LHCN-M2 (cell line): ENCODE measurements at regions not wholly inside any gene's neighbourhood (a gene's known extent, or its start where the extent isn't known, plus 50 kb on each side); places are given as distances from the start of the nearest gene placed in this dataset.

Source experiments
- DNase-seq: peaks from one replicate; pipeline ENCODE4 v3.0.0-alpha.2; 2012; ENCODE audit warnings: low read depth

DNA sequence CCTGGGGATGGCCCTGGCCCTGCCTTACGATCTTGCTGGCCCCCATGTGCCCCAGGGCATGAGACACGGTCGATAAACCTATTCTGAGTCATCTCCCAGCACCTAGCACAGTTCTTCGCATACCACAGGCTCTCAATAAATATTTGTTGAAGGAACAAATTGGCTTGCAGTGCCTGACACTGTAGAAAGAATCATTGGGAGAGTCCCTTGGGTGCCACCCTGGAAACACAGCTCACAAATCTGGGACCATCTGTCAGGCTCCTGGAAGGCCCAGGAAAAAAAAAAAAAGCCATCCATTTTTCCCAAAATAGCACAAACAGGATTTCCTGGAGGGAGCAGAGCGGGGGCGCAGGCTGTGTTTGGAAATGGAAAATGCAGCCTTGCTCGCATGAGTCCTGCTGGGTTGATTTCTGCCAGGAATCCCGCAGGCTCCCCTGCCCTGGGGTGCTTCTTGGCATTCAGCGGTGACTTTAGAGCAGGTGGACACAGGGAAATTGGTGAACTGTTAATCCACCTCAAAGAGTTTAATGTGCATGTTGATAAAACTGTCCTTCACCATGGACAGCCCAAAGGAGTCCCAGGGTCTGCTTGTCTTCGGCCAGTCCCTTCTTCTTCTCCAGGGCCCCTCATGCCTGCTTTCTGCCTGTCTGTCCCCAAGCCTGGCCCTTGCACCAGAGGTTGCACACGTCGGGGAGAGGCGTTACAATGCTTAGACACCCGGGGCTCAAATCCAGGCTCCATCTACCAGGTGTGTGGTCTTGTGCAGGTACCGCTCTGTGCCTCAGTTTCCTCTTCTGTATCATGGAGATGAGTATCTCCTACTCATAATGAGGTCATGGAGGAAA lies 106.1 kb upstream of the RFLNA start:
- peak; percentile 0 for DNase-seq

DNA sequence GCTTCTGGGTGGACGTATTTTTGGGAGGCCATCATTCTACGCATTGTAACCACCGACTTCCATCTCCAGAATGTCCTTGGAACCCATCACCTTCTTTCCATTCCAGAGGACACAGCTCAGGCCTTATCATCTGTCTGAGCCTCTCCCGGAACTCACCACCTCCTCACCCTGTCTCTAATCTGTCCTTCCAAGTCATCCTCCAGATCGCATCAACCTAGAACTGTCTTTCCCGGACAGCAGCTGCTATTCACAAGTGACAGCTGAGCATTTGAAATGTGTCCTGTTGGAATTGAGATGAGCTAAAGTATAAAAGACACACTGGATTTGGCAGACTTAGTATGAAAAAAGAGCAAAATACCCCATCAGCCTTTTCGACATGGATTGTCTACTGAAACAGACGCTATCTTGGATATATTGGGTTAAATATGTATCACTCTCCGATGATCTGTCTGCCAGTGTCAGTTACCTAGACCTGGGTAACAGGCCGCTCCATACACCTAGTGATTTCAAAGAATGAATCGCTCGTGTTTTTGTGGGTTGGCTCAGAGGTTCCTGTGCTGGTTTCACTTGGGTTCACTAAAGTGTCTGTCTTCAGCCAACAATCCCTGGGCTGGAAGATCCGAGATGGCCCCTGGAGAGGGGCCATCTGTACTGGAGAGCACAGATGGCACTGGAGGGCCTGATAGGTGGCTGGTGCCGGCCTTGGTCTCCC lies 104.4 kb upstream of the RFLNA start:
- no peak for DNase-seq

DNA sequence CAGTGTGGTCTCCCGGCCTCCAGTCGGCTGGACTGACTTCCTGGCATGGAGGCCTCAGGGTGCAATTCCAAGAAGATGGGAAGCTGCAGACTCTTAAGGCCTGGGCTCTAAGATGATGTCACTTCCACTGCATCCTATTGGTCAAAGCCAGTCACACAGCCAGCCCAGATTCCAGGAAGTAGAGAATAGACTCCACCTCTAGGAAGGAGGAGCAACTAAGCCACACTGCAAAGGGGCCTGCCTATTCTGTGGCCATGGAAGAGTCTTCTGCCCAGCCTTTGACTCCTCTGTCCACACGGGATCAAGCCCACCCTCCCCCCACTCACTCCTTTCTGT lies 103.9 kb upstream of the RFLNA start:
- peak; percentile 25 for DNase-seq

DNA sequence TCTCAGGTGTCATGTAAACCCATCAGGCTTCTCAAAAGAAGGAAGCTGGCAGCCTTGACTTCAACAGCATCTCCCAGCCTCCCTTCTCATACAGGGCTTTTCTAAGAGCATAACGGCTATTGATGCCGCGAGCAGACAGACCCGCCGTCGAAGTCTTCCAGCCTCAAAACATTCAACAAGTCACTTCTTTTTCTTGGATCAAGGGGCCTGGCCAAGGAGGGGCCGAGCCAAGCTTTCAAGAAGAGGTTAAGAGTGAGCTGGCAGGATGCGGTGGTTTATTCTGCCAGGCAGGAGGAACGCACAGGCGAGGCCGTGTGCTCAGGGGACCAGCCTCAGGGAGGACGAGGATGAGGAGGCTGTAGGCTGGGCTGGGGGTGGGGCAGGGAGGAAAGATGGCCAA lies 102.9 kb upstream of the RFLNA start:
- no peak for DNase-seq

DNA sequence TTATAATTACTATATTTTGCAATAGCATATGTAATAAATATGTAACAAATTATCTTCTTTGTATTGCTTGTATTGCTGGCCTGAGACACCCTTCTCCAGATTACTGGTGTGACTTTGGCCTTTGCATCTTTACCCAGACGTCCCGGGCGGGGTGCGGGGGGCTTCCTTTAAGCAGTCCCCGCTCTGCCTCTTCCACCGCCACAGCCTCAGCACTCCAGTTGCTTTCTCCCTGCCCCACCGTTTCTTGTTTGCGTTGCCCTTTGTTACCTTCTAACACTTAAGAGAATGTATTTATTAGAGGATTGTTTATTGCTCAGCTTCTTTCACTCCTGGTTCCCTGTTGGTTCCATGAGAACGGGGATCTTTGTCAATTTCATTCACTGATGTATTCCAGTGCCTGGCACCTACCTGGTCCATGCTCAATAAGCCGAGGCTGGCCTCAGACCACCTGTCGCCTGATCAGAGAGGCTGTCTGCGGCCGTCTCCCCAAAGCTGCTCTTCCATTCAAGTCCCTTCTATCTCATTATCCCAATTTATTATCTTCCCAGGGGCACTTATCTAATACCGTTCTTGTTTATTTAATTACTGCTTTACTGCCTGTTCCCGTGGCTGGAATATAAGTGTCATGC lies 100.5 kb upstream of the RFLNA start:
- DNase-seq = no peak

DNA sequence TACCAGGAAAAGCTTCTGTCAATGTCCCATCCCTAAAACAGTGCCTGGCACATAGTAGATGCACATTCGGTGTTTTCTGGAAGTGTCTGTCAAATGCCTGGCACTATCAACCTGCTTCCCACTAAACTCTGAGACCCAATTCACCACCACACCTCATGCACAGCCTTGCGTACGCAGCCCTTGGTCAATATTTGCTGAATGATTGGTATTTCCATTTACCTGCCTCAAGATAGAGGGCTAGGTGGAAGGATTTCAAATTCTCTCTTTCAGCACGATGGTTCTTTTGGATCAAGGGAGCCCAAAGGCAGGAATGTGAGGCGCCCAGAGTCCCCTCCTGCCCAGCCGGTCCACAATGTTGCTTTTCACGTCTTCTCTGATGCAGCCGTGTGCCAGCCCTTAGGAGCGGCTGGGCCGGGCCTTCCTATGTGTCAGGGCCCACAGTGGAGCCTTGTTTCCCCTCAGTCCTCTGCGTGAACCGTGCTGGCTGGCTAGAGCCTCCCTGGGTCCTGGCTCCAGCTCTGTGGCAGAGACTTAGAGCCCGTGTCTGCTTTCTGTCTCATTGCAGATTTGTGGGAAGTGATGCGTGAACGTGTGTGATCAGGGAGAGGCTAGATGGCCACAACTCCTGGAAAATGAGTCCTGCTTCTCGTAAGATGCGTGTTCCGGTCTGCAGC lies 99.9 kb upstream of the RFLNA start:
- no peak for DNase-seq

DNA sequence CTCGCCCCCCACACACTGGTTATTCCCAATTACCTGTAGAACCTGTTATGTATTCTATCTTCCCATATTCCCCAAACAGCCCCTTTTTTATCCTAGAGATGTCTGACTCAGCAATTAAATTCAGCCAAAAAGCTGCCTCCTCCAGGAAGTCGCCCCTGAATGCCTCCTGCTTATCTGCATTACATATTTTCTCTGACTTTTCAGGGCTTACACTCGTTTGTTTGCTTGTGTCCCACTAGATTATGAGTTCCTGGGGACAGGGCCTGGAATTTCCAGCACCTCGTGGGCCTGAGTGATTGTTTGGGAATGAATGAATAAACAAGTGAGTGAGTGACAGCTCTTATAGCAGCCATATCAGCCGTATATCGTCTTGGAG lies 99.3 kb upstream of the RFLNA start:
- DNase-seq = no peak

DNA sequence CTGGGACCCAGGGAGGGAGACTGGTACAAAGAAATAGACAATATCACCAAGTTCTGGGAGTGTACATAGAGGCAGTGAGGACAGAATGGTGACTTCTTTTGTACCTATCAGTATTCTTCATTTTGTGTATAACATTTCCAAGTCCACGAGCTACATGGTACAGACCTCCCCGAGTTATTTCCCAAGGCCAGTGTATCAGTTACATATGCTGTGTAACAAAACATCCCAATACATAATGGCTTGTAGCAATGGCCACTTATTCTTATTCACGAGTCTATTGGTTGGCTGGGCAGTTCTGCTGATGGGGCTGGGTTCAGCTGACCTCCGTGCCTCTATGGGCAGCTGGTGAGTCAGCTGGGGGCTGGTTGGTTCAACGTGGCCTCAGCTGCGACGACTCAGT lies 98.7 kb upstream of the RFLNA start:
- no peak for DNase-seq

DNA sequence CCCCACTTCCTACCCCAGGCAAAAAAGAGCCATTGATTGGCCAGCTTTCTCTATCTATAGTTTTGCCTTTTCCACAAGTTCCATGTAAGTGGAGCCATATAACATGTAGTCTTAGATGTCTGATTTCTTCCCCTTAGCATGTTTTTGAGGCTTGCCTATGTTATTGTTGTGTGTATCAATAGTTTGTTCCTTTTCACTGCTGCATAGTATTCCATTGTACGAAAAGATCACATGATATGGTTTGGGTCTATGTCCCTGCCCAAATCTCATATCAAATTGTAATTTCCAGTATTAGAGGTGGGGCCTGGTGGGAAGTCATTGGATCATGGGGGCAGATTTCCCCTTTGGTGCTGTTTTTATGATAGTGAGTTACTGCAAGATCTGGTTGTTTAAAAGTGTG lies 93.6 kb upstream of the RFLNA start:
- no peak for DNase-seq

DNA sequence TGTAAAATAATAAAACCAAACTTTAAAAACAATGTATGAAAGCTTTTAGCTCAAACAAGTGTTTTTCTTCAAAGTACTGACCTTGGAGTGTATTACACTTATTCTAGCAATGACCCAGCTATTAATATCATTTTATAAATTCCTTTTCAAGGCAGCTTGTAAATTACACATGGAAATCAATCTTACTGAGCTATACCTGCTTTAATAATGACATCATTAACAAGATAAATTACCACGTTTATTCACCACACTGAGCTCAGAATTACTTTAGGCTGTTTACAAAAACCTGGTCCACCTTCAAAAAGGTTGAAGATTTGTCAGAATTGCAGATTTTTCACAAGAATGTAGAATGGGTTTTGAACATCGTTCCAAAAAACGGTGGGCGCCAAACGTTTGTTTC lies 91.7 kb upstream of the RFLNA start:
- no peak for DNase-seq

DNA sequence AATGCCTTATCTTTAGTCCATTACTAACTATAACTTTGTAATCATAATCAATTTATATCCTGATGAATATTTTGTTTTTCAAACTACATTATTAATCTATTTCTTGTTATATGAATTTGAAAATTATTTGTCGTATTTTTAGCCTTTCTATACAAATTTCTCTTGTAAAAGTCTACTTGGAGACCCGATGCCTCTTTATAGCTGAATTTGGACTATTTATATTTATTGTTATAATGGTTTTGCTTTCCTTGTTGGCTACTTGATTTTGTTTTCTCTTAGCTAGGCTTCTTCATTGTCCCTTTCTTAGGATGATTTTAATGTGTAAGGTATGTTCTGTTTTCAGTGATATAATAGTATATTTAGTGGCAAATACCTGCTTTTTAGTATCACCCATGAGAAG lies 89.5 kb upstream of the RFLNA start:
- DNase-seq = no peak

DNA sequence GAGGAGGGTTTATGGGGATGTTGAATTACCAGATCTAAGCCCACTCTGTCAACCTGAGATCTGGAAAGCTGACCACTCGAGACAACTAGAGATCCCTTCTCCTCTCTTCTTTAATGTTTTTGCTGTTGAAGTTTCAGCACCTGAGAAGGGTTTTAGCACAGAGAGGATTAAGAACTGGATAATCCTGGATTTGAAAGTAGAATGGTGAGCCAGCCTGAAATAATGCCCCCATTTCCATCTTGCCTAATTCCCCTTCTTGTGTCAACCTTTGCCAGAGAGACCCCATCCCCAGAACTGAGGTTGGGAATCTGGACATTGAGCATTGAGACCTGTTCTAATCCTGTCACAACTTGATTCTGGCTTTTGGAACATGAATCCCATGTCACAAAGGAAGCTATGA lies 87.8 kb upstream of the RFLNA start:
- no peak for DNase-seq

DNA sequence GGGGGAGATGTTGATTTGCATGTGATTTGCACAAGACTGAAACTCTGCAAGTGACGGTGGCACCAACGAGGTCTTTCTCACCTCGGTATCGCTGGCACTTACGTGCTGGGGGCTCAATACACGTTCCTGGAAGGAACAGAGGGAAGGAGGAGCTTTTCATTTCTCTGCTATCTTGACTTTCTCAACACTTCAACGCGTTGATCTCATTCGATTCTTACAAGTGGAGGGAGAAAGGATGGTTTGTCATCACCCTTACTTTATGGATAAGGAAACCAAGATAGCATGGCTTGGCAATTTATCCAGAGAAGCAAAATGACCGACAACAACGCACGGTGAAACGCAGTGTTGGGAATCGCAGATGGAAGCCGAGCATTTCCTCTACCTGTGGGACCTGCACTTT lies 87.3 kb upstream of the RFLNA start:
- no peak for DNase-seq

DNA sequence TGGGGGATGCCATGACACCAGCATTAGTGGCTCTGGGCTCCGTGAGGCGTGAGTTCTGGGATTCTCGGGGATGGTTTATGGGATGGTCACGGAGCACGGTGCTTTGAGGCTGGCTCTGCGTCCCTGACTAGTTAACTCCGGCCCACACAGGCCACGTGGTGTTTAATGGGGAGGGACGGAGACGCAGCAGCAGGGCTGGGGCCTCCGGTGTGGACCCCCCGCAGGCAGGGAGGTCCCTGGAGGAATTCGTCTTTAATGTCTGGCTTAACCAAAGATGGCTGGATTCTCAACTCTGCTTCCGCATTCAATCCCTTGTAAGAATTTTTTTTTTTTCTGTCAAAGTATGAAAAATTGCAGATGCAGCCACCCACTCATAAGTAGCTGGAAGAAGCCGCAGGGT lies 86.4 kb upstream of the RFLNA start:
- no peak for DNase-seq

DNA sequence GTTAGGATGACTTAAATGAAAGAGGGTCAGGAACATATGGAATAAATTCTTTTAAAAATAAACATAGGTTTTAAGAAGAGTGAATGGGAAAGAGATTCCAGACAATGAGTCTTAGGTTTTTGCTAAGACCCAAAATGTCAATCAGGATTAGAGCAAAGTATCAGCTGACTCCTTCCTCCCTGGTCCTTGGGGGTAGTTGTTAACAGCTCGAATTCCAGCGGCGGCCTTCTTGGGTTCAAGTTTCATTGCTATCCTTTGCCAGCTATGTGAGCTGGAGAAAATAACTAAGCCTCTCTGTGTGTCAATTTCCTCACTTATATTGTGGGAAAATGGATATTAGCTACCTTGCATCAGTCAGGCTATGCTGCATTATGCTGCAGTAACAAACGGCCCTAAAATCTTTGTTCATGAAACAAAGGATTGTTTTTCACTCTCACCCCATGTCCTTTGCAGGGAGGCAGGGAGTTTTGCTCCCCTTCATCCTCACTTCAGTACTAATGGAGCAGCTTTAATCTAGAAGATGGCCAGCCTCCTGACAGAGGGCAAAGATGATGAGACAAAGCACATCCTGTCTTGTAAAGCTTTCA lies 83.8 kb upstream of the RFLNA start:
- no peak for DNase-seq

DNA sequence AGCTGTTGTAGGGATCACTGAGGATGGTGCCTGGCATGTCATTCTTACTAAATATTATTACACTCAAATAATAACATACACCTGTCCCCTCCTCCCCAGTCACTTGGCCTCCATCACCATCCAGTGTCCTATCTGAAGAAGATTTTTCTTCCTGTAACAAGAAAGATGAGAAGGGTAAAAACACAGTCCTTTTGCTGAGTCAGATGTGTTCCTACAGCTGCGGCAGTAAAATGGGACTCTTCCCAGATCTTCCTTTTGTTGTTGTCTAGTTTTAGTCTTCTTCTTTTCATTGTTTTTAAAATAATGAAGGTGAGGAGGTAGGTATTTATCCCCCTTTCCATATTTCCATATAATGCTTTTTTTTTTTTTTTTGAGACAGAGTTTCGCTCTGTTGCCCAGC lies 83.1 kb upstream of the RFLNA start:
- no peak for DNase-seq

DNA sequence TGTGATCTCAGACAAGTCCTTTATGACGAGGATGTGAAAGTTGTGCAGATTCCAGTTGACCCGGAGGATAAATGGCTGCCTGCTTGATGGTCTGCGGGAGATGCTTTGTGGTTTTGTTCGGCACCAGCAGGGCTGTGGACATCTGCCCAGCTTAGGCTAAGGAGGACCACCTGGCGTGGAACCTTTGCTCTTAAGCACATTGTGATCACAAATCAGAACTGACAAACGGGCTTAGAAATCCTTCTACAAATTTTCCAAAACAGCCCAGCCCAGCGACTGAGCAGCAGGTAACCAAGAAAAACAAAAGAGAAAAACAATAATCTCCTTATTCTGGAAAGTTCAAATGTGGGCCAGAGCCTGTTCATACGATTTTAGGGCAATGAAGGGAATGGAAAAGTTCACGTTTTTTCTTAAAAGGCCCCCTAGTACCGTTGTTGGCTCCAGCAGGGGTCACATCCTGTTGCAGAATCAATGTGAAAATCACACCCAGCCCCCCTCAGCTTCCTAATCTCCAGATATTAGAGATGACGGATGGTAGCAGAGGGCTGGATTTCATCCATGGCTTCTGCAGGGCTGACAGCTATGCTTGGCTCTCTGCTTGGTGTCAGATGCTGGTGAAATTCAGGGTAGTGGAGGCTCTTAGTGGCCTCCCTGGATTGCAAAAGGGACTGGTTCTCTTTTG lies 81.1 kb upstream of the RFLNA start:
- no peak for DNase-seq

DNA sequence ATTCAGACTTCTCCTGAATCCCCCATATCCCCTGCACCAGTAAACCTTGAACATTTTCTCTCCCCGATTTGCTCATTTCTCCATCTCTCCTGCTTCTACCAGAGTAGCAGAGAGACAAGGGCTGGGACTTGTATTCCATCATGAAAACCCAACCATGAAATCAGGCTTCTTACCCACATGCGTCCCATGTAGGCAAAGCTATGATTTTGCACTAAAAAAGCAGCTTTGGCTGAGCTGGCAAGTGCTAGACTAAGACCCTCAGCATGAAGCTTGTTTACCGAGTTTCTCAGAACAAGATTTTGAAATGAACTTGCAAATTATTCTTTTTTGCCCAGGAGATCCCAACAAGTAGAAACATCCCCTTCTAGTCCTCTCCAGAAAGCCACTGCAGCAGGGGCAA lies 80.3 kb upstream of the RFLNA start:
- DNase-seq = no peak

DNA sequence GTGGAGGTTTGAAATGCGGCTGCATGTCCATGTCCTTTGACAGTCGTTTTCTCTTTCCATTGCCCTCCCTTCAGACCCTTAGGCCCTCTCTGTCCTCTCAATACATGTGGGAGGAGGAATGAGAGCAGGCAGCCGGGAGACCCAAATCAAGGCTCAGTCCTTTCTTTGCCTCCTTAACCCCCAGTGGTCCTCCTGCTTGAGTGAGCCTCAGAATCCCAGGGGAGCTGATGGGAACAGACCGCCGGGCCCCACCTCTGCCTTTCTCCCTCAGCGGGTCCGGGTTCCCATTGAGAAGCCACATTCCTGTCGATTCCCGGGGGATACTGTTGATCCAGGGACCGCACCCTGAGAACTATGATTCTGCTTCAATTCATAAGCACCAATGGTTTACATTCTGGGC lies 77.9 kb upstream of the RFLNA start:
- no peak for DNase-seq

DNA sequence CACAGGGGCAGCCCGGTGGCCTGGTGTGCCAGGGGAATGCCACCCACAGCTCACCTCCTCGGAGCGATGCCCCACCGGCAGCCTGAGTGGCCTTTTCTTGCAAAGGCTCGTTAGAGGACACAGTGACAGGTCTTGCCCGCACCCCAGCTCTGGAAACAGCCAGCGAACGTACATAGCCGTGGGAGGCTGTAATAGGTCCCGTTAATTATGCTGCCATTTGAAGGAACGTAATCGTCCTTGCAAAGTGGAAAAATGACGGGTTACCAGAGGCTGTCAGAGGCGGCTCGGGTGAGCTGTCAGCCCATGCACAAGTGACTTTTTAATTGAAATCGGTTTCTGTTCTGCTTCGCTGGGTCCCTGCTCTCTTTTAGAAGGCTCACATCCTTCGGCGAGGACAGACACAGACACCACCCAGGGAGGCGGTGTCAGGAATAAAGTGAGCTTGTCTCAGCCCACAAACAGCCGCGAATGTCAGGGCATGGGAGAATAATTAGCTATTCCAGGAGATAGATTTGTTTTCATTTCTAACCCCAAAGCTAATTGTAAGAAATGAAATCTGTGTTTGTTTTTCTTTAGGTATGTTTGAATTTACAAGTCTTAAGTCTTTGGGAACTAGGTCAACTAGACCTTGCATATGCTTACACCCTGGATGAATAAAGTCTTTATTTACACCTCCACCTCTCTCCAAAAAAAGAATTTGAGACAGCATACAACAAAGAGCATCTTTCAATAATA lies 77.2 kb upstream of the RFLNA start:
- no peak for DNase-seq

DNA sequence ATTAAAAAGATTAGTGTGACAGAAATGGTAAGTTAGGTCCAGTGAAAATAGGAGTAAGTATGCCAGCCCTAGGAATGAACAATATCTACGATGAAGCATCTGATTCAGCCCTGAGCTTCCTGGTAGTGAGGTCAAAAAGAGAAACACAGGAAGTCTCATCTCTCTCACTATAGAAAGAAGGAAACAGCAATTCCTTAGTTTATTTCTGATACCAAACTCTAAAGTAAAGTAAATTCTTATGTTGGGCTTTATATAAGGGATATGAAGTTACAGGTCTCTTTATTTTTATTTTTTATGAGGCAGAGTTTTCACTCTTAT lies 76.7 kb upstream of the RFLNA start:
- no peak for DNase-seq
